Trophoblast cell (in vitro differentiated cells and primary cell): ENCODE measurements at regions not wholly inside any gene's neighbourhood (a gene's known extent, or its start where the extent isn't known, plus 50 kb on each side); places are given as distances from the start of the nearest gene placed in this dataset.

Source experiments
- DNase-seq, 2 donors: peaks; one replicate each; pipeline ENCODE4 v3.0.0-alpha.2; 2016
- H2AFZ ChIP-seq: 2 replicates; pipeline ENCODE4 v1.6.1; 2013; ENCODE audit warnings: low read length, moderate library complexity, mild to moderate bottlenecking; ENCODE audit not compliant: insufficient read depth, poor library complexity
- H2AK5ac ChIP-seq: 2 replicates; pipeline ENCODE4 v1.6.1; 2013; ENCODE audit warnings: mild to moderate bottlenecking, low read length
- H2BK120ac ChIP-seq: 2 replicates; pipeline ENCODE4 v1.6.1; 2013; ENCODE audit warnings: low read length, mild to moderate bottlenecking, moderate library complexity; ENCODE audit not compliant: insufficient read depth, poor library complexity
- H2BK12ac ChIP-seq: 2 replicates; pipeline ENCODE4 v1.6.1; 2013; ENCODE audit warnings: mild to moderate bottlenecking, low read length, moderate library complexity
- H2BK5ac ChIP-seq: 2 replicates; pipeline ENCODE4 v1.6.1; 2013; ENCODE audit warnings: low read length, low read depth, moderate library complexity, mild to moderate bottlenecking; ENCODE audit not compliant: poor library complexity
- H3K14ac ChIP-seq: 2 replicates; pipeline ENCODE4 v1.6.1; 2013; ENCODE audit warnings: mild to moderate bottlenecking, low read length
- H3K18ac ChIP-seq: 2 replicates; pipeline ENCODE4 v1.6.1; 2013; ENCODE audit warnings: mild to moderate bottlenecking, low read length
- H3K23ac ChIP-seq: 2 replicates; pipeline ENCODE4 v1.6.1; 2013; ENCODE audit warnings: low read length
- H3K27ac ChIP-seq: 2 replicates; pipeline ENCODE4 v1.5.1; 2013; ENCODE audit warnings: low read depth, mild to moderate bottlenecking, inconsistent platforms, low read length, moderate library complexity
- H3K27me3 ChIP-seq: 2 replicates; pipeline ENCODE4 v1.6.1; 2013; ENCODE audit warnings: inconsistent platforms, mild to moderate bottlenecking, low read length, moderate library complexity; ENCODE audit not compliant: insufficient read depth
- H3K36me3 ChIP-seq, 2 experiments: 1 replicate in 1 of 2; 2 replicates in 1 of 2; pipeline ENCODE4 v1.6.1; 2013; ENCODE audit warnings: low read length in 2 of 2, mild to moderate bottlenecking in 2 of 2, moderate library complexity in 1 of 2; ENCODE audit not compliant: insufficient read depth in 2 of 2, control insufficient read depth in 1 of 2
- H3K4ac ChIP-seq: 2 replicates; pipeline ENCODE4 v1.6.1; 2013; ENCODE audit warnings: low read depth, mild to moderate bottlenecking, low read length, moderate library complexity
- H3K4me1 ChIP-seq, 2 experiments: 1 replicate in 1 of 2; 2 replicates in 1 of 2; pipeline ENCODE4 v1.6.1; 2013; ENCODE audit warnings: low read length in 2 of 2, mild to moderate bottlenecking in 2 of 2, moderate library complexity in 1 of 2; ENCODE audit not compliant: insufficient read depth in 2 of 2, control insufficient read depth in 1 of 2
- H3K4me2 ChIP-seq: 2 replicates; pipeline ENCODE4 v1.6.1; 2013; ENCODE audit warnings: inconsistent platforms, mild to moderate bottlenecking, low read length, moderate library complexity
- H3K4me3 ChIP-seq: 2 replicates; pipeline ENCODE4 v1.5.1; 2013; ENCODE audit warnings: mild to moderate bottlenecking, low read depth, low read length, inconsistent platforms
- H3K79me1 ChIP-seq: one replicate; pipeline ENCODE4 v1.6.1; 2013; ENCODE audit warnings: low read length
- H3K79me2 ChIP-seq: 2 replicates; pipeline ENCODE4 v1.6.1; 2013; ENCODE audit warnings: low read length, mild to moderate bottlenecking; ENCODE audit not compliant: control insufficient read depth, insufficient read depth, poor library complexity
- H3K9ac ChIP-seq: 2 replicates; pipeline ENCODE4 v1.6.1; 2013; ENCODE audit warnings: mild to moderate bottlenecking, low read length
- H3K9me3 ChIP-seq: 2 replicates; pipeline ENCODE4 v1.6.1; 2013; ENCODE audit warnings: low read depth, mild to moderate bottlenecking, control low read depth, inconsistent platforms, low read length; ENCODE audit not compliant: insufficient read depth
- H4K12ac ChIP-seq: 2 replicates; pipeline ENCODE4 v1.6.1; 2013; ENCODE audit warnings: low read depth, mild to moderate bottlenecking, low read length, moderate library complexity
- H4K8ac ChIP-seq: 2 replicates; pipeline ENCODE4 v1.6.1; 2013; ENCODE audit warnings: low read depth, mild to moderate bottlenecking, low read length, moderate library complexity
- H4K91ac ChIP-seq: one replicate; pipeline ENCODE4 v1.6.1; 2013; ENCODE audit warnings: low read depth, mild to moderate bottlenecking, low read length, moderate library complexity
- WGBS: extraction: QIAGEN DNeasy Blood & Tissue Kit; methylation state at CpG from one replicate; pipeline ENCODE4 v1.1.7; 2013; ENCODE audit warnings: missing lambda C conversion rate; ENCODE audit not compliant: insufficient read length, insufficient coverage; ENCODE audit errors: extremely low coverage; 5-methylcytosine and 5-hydroxymethylcytosine counted together

DNA sequence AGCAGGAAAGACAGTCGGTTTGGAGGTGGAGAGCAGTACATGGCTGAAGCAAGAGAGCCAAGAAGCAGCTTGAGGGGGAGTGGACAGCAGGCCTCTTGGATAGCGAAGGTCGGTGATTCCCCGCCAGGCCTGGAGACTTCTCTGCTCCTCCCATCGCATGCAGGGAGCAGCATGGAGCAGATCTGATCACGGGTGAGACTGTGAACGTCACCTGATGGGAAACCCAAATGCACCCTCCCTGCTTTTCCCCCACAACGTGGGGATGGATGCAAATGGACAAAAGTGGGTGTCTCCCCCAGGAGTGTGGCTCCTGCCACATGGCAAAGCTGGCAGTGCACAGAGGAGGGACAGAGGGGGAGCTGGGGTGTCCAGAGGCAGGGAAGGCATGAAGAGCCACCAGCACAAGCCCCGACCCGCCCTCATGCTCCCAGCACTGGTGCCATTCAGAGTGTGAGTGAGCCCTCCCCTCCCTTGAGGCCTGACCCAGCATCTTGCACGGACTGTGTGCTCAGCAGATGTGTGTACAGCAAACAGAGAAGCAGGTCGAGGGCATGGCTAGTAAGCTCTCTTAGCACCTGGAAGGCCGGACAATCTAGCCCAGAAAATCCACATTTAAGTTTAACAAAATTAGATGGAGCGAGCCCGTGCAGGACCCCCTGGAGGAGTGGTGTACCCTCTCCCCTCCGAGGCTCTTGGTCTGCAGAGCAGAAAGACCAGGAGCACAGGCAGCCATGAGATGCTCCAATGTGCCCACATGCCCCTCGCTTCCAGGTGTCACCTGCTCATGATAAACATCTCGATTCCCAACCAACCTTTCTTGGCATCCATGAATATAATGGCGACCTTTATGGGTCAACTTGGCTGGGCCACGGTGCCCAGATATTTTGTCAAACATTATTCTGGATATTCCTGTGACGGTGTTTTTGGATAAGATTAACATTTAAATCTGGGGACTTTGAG lies 661.7 kb downstream of the TBC1D22A start:
- H3K18ac ChIP-seq, result no peak overlapping the region
- no peak for DNase-seq
- H3K79me2 ChIP-seq, result no peaks in the 10 kb centered on the region
- H3K27me3 ChIP-seq, result no peaks in the 10 kb centered on the region
- H3K4me3 ChIP-seq, result no peak overlapping the region
- H4K91ac ChIP-seq, result no peak overlapping the region
- H3K4me2 ChIP-seq, result no peak overlapping the region
- H4K12ac ChIP-seq, result no peak overlapping the region
- peaks cover 45% of the 10 kb centered on the region for H3K9me3 ChIP-seq
- H3K4ac ChIP-seq, result no peak overlapping the region
- H3K23ac ChIP-seq, result no peak overlapping the region
- H2BK12ac ChIP-seq, result no peak overlapping the region
- H3K4me1 ChIP-seq, result no peaks in the 10 kb centered on the region
- H3K9ac ChIP-seq, result no peak overlapping the region
- H3K14ac ChIP-seq, result no peak overlapping the region
- WGBS, result no CpG with 5 or more reads among the region's 21 CpGs
- no peaks in the 10 kb centered on the region for H3K79me1 ChIP-seq
- no peak overlapping the region for H2BK5ac ChIP-seq
- no peak overlapping the region for H3K27ac ChIP-seq
- no peak overlapping the region for H2BK120ac ChIP-seq
- H2AFZ ChIP-seq, result no peak overlapping the region
- no peaks in the 10 kb centered on the region for H3K36me3 ChIP-seq
- no peak overlapping the region for H2AK5ac ChIP-seq
- H4K8ac ChIP-seq, result no peak overlapping the region

- Histone ChIP-seq H4K91ac (no peak overlapping the region), H4K8ac (no peak overlapping the region), H3K14ac (no peak overlapping the region), H3K79me2 (no peaks in the 10 kb centered on the region), H3K9me3 (peaks cover 50% of the 10 kb centered on the region), H2BK5ac (no peak overlapping the region), H3K27me3 (no peaks in the 10 kb centered on the region), H3K36me3 (no peaks in the 10 kb centered on the region), H3K18ac (no peak overlapping the region), H2AFZ (no peak overlapping the region), H3K23ac (no peak overlapping the region), H3K9ac (no peak overlapping the region), H3K4me1 (no peaks in the 10 kb centered on the region), H3K4me3 (peak overlapping the region; percentile 53), H4K12ac (no peak overlapping the region), H2BK12ac (no peak overlapping the region), H3K27ac (no peak overlapping the region), H2BK120ac (no peak overlapping the region), H3K4me2 (no peak overlapping the region), H3K79me1 (no peaks in the 10 kb centered on the region), H3K4ac (no peak overlapping the region), H2AK5ac (no peak overlapping the region)
- DNase-seq, result no peak
- no CpG with 5 or more reads among the region's 9 CpGs for WGBS
Measured at GRCh38 chr22:47423266-47423665, 660.8 kb downstream of the TBC1D22A start.

GRCh38 chr22:47422736-47423135 lies 660.3 kb downstream of the TBC1D22A start:
- Histone ChIP-seq H2BK120ac (no peak overlapping the region), H3K9ac (no peak overlapping the region), H3K4me1 (no peaks in the 10 kb centered on the region), H2BK12ac (no peak overlapping the region), H3K4ac (no peak overlapping the region), H3K79me2 (no peaks in the 10 kb centered on the region), H3K23ac (no peak overlapping the region), H4K8ac (no peak overlapping the region), H3K4me3 (no peak overlapping the region), H3K14ac (no peak overlapping the region), H3K27ac (no peak overlapping the region), H2AK5ac (no peak overlapping the region), H3K36me3 (no peaks in the 10 kb centered on the region), H3K79me1 (no peaks in the 10 kb centered on the region), H3K27me3 (no peaks in the 10 kb centered on the region), H2BK5ac (no peak overlapping the region), H4K91ac (no peak overlapping the region), H3K18ac (no peak overlapping the region), H4K12ac (no peak overlapping the region), H3K9me3 (peaks cover 52% of the 10 kb centered on the region), H2AFZ (no peak overlapping the region), H3K4me2 (no peak overlapping the region)
- no peak for DNase-seq
- WGBS, result no CpG with 5 or more reads among the region's 10 CpGs

DNA sequence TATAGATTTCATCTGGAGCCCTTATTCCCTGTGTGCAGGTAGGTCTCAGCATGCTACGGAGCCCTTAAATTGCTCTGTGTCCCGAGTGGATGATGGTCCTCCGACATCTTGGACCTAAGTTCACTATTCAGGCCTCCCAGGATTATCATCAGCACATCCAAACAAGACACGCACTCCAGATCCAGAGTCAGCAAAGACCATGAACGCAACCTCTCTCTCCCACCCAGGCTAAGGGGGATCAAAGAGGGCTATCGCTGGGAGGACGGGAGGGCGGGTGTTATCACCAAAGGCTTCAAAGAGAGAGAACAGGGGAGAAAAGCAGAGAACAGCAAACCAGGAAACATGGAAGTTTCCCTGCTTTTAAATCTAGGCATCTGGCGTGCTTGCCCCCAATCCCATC lies 659.4 kb downstream of the TBC1D22A start:
- H2AK5ac ChIP-seq, result no peak overlapping the region
- H2BK120ac ChIP-seq, result no peak overlapping the region
- H3K27ac ChIP-seq, result no peak overlapping the region
- H3K79me2 ChIP-seq, result no peaks in the 10 kb centered on the region
- H3K18ac ChIP-seq, result no peak overlapping the region
- no CpG with 5 or more reads among the region's 9 CpGs for WGBS
- H3K9ac ChIP-seq, result no peak overlapping the region
- no peaks in the 10 kb centered on the region for H3K36me3 ChIP-seq
- no peak overlapping the region for H3K23ac ChIP-seq
- H3K79me1 ChIP-seq, result no peaks in the 10 kb centered on the region
- H2BK5ac ChIP-seq, result no peak overlapping the region
- no peak overlapping the region for H3K4ac ChIP-seq
- H4K8ac ChIP-seq, result no peak overlapping the region
- no peak overlapping the region for H3K4me2 ChIP-seq
- H2BK12ac ChIP-seq, result no peak overlapping the region
- H3K4me3 ChIP-seq, result no peak overlapping the region
- H4K12ac ChIP-seq, result no peak overlapping the region
- no peaks in the 10 kb centered on the region for H3K27me3 ChIP-seq
- no peak overlapping the region for H4K91ac ChIP-seq
- H2AFZ ChIP-seq, result no peak overlapping the region
- peaks cover 57% of the 10 kb centered on the region for H3K9me3 ChIP-seq
- H3K14ac ChIP-seq, result no peak overlapping the region
- no peak for DNase-seq
- H3K4me1 ChIP-seq, result no peaks in the 10 kb centered on the region
